Stimulated activated naive CD4-positive, alpha-beta T cell (primary cell): ENCODE measurements at regions not wholly inside any gene's neighbourhood (a gene's known extent, or its start where the extent isn't known, plus 50 kb on each side); places are given as distances from the start of the nearest gene placed in this dataset.
"Not testable (repeated sequence)": the region's sequence is repeated elsewhere in the genome, so short reads cannot be mapped to it uniquely, and the experiment has no call there.

Experiments
- DNase-seq, 6 experiments: peaks; one replicate each; lab custom pipeline; 2025; lab: John Stamatoyannopoulos, UW

- DNase-seq, result no peak
These were observed 110.2 kb upstream of the EGFLAM start for GRCh38 chr5:38148021-38148625.

GRCh38 chr5:38143384-38143783 is 115.0 kb upstream of the EGFLAM start:
- no peak for DNase-seq

- no peak for DNase-seq
These were observed 116.7 kb upstream of the EGFLAM start for GRCh38 chr5:38141665-38142064.

- no peak for DNase-seq
These were observed 119.8 kb upstream of the EGFLAM start for GRCh38 chr5:38138574-38138973.

- no peak for DNase-seq
These were observed 122.8 kb upstream of the EGFLAM start for GRCh38 chr5:38135486-38136039.

DNA sequence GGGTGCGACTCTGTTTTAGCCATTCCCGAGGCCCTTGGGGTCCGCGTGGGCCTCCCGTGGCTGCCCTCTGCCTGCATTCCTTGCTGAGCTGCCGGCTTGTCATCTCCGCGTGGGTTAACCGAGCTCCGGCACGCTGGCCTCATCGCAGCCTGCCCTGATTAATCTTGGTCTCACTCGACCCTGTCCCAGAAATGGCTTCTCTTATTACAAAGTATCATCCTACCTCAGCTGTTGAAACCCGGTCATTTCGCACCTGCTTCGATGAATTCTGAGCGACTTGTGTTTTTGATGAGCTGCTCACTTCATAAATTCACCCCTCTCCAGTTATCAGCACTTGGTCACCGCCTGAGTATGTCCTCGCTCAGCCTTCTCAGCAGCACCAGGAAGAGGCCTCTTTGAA is 123.5 kb upstream of the EGFLAM start:
- DNase-seq, result no peak

- not testable (repeated sequence) for DNase-seq
These were observed 124.1 kb upstream of the EGFLAM start for GRCh38 chr5:38134294-38134693.

GRCh38 chr5:38131686-38132085 is 126.7 kb upstream of the EGFLAM start:
- DNase-seq, result no peak

GRCh38 chr5:38124321-38124720 is 134.0 kb upstream of the EGFLAM start:
- DNase-seq, result no peak

DNA sequence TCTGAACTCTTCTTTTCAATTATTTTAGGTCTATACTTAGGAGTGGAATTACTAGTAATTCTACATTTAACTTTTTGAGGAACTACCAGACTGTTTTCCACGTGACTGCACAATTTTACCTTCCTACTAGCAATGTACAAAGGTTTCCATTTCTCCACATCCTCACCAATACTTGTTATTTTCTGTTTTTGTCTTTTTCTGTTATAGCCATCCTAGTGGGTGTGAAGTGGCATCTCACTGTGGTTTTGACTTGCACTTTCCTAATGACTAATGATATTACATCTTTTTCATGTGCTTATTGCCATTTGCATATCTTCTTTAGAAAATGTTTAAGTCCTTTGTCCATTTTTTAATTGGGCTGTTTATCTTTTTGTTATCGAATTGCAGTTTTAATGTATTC is 136.9 kb upstream of the EGFLAM start:
- no peak for DNase-seq

GRCh38 chr5:38119836-38120235 is 138.5 kb upstream of the EGFLAM start:
- DNase-seq, result no peak

GRCh38 chr5:38117784-38118479 is 140.4 kb upstream of the EGFLAM start:
- no peak for DNase-seq

DNA sequence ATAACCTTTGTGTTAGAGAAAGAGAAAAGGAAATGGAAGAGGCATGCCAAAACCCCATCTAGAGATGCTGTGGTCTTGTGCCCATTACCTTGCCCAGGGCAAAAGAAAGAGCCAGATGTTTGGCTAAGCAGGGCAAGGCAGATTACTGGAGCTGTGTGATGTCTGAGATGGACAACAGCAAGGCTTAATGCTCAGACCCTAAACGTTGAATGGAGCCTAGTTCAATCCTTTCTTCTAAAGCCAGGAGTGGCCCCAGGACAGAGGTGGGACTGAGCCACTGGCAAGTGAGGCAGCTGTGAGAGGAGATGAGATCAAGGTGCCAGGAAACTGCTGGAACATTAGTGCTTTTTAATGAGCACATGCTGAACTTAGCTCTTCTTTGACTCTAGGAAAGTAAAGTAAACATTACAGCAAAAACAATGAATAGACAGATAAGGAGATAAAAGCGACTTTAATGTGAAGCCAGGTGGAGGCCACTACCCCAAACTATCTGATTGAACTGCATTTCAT is 143.0 kb upstream of the EGFLAM start:
- DNase-seq, result no peak

GRCh38 chr5:38113880-38114279 is 144.5 kb upstream of the EGFLAM start:
- DNase-seq, result no peak

GRCh38 chr5:38113456-38113855 is 144.9 kb upstream of the EGFLAM start:
- no peak for DNase-seq

DNA sequence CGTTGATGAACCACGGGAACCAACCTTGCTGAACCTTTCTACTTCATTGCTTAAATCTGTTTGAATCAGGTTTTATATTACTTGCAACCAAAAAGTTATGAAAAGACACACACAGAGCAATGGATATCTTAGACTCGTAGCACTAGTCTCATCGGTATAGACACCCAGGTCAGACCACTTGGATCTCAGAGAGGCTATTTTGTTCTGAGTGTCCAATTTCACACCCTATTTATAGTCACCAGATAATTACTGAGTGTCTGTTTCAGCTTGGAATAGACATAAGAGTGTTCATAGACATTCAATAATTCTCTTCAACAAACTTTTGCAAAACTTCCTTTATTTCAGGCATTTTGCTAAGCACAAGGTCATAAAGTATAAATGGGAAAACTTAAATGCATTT is 145.4 kb upstream of the EGFLAM start:
- DNase-seq, result no peak

DNA sequence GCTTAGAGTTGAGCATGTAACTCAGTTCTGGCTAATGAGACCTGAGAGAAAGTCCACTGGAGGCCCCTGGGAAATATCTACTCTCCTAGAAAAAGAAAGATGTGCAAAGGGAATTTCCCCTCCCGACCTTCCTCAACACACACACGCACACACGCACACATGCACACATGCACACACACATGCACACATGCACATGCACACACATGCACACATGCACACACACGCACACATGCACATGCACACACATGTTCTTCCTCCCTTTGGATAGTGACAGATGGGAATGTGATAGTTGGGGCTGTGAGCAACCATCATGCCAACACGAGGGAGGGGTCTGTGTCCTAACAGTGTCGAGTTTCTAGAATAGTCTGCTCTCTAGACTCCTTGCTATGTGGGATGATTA is 148.2 kb upstream of the EGFLAM start:
- DNase-seq, result no peak

- no peak for DNase-seq
These were observed 151.3 kb upstream of the EGFLAM start for GRCh38 chr5:38107096-38107495.

- DNase-seq, result no peak
These were observed 152.6 kb upstream of the EGFLAM start for GRCh38 chr5:38105801-38106200.

- DNase-seq, result no peak
These were observed 153.2 kb upstream of the EGFLAM start for GRCh38 chr5:38105231-38105570.

DNA sequence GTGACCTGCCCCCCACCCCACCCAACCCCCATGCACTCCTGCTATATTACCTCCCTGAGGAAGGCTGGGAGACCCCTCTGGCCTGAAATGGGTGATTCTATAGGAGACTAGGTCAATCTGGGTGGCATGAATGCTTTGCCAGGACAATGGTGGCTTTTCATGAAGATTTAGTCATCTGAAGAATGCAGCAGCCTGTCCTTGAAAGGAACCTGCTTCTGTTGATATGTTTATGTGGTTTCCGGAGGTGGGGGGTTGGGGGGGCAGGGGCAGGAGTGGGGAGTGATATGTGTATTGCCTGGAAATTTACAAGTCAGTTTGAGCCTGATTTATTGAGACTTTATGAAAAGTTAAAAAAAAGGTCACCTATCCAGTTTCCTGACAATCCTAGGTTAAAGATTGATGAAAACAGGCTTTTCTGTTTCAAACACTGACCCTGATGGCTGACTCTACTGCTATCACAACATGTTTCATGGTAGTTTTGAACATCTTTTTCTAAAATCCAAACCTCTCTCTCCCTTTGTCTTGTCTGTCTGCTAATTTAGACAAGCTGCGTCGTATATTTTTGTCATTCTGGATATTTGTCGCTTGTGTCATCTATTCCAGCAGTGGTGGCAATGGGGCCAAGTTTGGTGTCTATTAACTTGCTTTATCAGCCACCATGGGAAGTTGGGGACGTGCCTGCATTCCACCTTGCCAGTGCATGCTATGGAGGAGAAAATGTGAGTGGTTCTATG is 153.7 kb upstream of the EGFLAM start:
- DNase-seq, result no peak

DNA sequence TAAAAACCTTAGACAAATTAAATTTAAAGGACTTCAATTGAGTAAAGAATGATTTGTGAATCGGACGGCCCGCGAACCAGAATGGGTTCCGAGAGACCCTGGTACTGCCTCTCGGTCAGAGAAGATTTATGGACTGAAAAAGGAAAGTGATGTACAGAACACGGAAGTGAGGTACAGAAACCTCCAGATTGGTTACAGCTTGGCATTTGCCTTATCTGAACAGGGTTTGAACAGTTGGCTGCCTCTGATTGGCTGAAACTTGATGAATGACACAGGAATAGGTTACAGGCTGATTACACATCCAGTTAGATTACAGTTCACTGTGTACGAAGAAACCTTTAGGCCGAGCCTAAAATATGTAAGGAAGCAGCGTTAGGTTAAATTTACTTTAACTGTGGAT is 156.5 kb upstream of the EGFLAM start:
- no peak for DNase-seq
